ENCODE measurements at regions not wholly inside any gene's neighbourhood (a gene's known extent, or its start where the extent isn't known, plus 50 kb on each side); places are given as distances from the start of the nearest gene placed in this dataset.

GRCh38 chr20:11785885-11786507, 131.7 kb upstream of the BTBD3 start:
- Histone ChIP-seq H3K4me3 (ENCODE audit: low read depth in 2 of 2, low read length in 1 of 2) (no peak overlapping the region), H2AFZ (ENCODE audit: low read depth) (no peak overlapping the region), H3K27ac (ENCODE audit: low read depth in 2 of 2, low read length in 1 of 2) (no peak overlapping the region), H3K9me2 (no peaks in the 10 kb centered on the region), H3K9me3 (no peaks in the 10 kb centered on the region), H3K36me3 (replicated peaks in 1 of 2; ENCODE audit: control insufficient read depth in 1 of 2, insufficient read depth in 2 of 2, low read length in 1 of 2) (no peaks in the 10 kb centered on the region), H3K79me2 (ENCODE audit: insufficient read depth) (no peaks in the 10 kb centered on the region), H3F3A (replicated peaks; ENCODE audit: insufficient read depth) (no peaks in the 10 kb centered on the region), H3K9ac (no peak overlapping the region), H3K4me2 (no peak overlapping the region), H3K4me1 (ENCODE audit: control insufficient read depth in 1 of 2, insufficient read depth in 2 of 2, low read depth in 1 of 2, low read length in 1 of 2) (no peaks in the 10 kb centered on the region), H3K27me3 (ENCODE audit: insufficient read depth) (no peaks in the 10 kb centered on the region), H4K20me1 (ENCODE audit: insufficient read depth) (no peaks in the 10 kb centered on the region)
- 38% methylated on average over 4 of the region's 4 CpGs for whole genome bisulfite sequencing (ENCODE audit: low lambda C conversion rate)
- no peak for TF ChIP-seq MAX (IDR thresholded peaks at IDR 0.05; ENCODE audit: low read depth)
- no peak for TF ChIP-seq REST (IDR thresholded peaks at IDR 0.05; ENCODE audit: low read depth, low read length)
- TF ChIP-seq EZH2phosphoT487 (IDR thresholded peaks at IDR 0.05; ENCODE audit: borderline replicate concordance, low read depth): no peak
- TF ChIP-seq MEF2A (IDR thresholded peaks at IDR 0.05; ENCODE audit: borderline replicate concordance, low read depth): no peak
- ChIA-PET CTCF (interaction anchor here (0.8 kb wide), 1 partner anchor 51 kb away, joined by 3 read pairs; no protein-coding TSS in a partner anchor), POLR2A (no interaction called here)
- no peak for DNase-seq

DNA sequence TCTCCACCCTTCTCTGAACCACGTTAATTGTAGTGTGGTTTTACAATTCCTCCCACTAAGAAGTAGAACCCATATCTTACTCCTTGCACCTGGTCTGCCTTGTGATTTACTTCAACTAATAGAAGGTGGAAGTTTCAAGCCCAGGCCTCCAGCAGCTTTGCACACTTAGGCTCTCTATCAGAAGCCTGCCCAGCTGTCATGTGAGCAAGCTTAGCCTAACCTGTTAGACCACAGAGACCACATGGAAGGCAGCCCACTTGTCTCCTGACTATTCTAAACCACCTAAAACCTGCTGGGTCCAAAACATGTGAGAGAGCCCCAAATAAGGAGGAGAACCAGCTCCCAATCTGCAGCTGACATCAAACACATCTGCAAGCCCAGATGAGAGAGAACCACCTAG, 127.6 kb upstream of the BTBD3 start:
- Histone ChIP-seq H3K4me2 (no peak overlapping the region), H3K9me2 (no peaks in the 10 kb centered on the region), H4K20me1 (ENCODE audit: insufficient read depth) (no peaks in the 10 kb centered on the region), H3K9ac (no peak overlapping the region), H3K27ac (ENCODE audit: low read depth in 2 of 2, low read length in 1 of 2) (no peak overlapping the region), H3K4me1 (ENCODE audit: control insufficient read depth in 1 of 2, insufficient read depth in 2 of 2, low read depth in 1 of 2, low read length in 1 of 2) (no peaks in the 10 kb centered on the region; a peak in 1 of 4 replicates), H3K4me3 (ENCODE audit: low read depth in 2 of 2, low read length in 1 of 2) (no peak overlapping the region), H3K36me3 (replicated peaks in 1 of 2; ENCODE audit: control insufficient read depth in 1 of 2, insufficient read depth in 2 of 2, low read length in 1 of 2) (no peaks in the 10 kb centered on the region), H3F3A (replicated peaks; ENCODE audit: insufficient read depth) (no peaks in the 10 kb centered on the region), H3K27me3 (ENCODE audit: insufficient read depth) (no peaks in the 10 kb centered on the region), H3K79me2 (ENCODE audit: insufficient read depth) (no peaks in the 10 kb centered on the region), H3K9me3 (no peaks in the 10 kb centered on the region), H2AFZ (ENCODE audit: low read depth) (no peak overlapping the region)
- CTCF ChIA-PET: no interaction called here
- WGBS (ENCODE audit: low lambda C conversion rate): 12% methylated on average over 1 of the region's 1 CpG
- DNase-seq: no peak
- POLR2A ChIA-PET: no interaction called here
- TF ChIP-seq MAX (IDR thresholded peaks at IDR 0.05; ENCODE audit: low read depth) (no peak), RAD21 (IDR thresholded peaks at IDR 0.05; ENCODE audit: low read length) (no peak), RFX5 (IDR thresholded peaks at IDR 0.05; ENCODE audit: low read length) (no peak), ELF1 (IDR thresholded peaks at IDR 0.05) (no peak), RXRA (IDR thresholded peaks at IDR 0.05; ENCODE audit: borderline replicate concordance, low read depth) (no peak), JUND (IDR thresholded peaks at IDR 0.05) (no peak), FOXM1 (IDR thresholded peaks at IDR 0.05; ENCODE audit: low read depth) (no peak), GATA2 (CRISPR knock-in tag; IDR thresholded peaks at IDR 0.05) (no peak), NRF1 (IDR thresholded peaks at IDR 0.05; ENCODE audit: low read depth, low read length) (no peak), TEAD4 (IDR thresholded peaks at IDR 0.05; ENCODE audit: borderline replicate concordance, insufficient read depth) (no peak)
- TF ChIP-seq, protein P1, sequence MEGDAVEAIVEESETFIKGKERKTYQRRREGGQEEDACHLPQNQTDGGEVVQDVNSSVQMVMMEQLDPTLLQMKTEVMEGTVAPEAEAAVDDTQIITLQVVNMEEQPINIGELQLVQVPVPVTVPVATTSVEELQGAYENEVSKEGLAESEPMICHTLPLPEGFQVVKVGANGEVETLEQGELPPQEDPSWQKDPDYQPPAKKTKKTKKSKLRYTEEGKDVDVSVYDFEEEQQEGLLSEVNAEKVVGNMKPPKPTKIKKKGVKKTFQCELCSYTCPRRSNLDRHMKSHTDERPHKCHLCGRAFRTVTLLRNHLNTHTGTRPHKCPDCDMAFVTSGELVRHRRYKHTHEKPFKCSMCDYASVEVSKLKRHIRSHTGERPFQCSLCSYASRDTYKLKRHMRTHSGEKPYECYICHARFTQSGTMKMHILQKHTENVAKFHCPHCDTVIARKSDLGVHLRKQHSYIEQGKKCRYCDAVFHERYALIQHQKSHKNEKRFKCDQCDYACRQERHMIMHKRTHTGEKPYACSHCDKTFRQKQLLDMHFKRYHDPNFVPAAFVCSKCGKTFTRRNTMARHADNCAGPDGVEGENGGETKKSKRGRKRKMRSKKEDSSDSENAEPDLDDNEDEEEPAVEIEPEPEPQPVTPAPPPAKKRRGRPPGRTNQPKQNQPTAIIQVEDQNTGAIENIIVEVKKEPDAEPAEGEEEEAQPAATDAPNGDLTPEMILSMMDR (IDR thresholded peaks at IDR 0.05): no peak
- TF ChIP-seq, protein P2, sequence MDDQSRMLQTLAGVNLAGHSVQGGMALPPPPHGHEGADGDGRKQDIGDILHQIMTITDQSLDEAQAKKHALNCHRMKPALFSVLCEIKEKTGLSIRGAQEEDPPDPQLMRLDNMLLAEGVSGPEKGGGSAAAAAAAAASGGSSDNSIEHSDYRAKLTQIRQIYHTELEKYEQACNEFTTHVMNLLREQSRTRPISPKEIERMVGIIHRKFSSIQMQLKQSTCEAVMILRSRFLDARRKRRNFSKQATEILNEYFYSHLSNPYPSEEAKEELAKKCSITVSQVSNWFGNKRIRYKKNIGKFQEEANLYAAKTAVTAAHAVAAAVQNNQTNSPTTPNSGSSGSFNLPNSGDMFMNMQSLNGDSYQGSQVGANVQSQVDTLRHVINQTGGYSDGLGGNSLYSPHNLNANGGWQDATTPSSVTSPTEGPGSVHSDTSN (IDR thresholded peaks at IDR 0.05): no peak
